ENCODE measurements at regions not wholly inside any gene's neighbourhood (a gene's known extent, or its start where the extent isn't known, plus 50 kb on each side); places are given as distances from the start of the nearest gene placed in this dataset.
A peak's percentile ranks its signal among the peaks of the same experiment; 100 is the strongest.

DNA sequence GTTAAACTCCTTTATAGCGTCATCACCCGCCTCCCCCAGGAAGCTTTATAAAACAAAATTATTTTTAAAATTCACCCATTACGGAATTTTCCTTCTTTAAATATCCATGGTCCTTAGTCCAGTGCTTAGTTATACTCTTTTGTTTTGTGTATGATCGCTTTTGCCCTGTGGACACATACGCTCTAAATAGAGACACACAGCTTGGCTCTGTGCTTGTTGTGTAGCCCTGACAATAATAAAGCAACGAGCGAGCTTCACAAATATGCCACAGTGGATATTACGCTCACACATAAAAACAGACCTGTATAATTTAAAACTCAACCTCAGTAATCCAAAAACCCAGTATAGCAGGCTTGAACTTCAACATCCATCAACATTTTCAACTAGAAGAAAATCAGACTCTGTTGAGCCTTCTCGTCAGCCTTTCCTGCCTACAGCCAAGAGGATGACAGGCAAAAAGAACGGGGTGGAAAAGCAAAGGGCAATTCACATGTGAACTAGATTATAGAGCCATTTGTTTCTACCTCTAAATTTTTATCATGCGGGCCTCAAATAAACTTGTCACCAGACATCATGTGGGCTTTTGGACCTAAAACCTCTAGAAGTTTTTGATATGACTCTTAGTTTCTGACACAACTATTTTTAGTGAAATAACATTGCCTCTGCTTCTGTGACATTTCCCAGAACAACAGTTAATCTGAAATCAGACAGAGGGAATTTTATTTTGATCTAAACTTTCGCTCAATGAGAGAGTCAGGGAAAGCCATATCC lies 89.6 kb upstream of the THBS1 start:
- TF ChIP-seq CSDC2 (CRISPR knock-in tag; IDR thresholded peaks at IDR 0.05) (no peak), BACH2 (CRISPR knock-in tag; IDR thresholded peaks at IDR 0.05; ENCODE audit: borderline replicate concordance) (no peak), GLIS3 (CRISPR knock-in tag; IDR thresholded peaks at IDR 0.05) (no peak), ZC3H10 (CRISPR knock-in tag; IDR thresholded peaks at IDR 0.05) (no peak), TOX (CRISPR knock-in tag; IDR thresholded peaks at IDR 0.05; ENCODE audit: borderline replicate concordance) (no peak), OSR1 (CRISPR knock-in tag; IDR thresholded peaks at IDR 0.05) (no peak)
- no peak for ATAC-seq

DNA sequence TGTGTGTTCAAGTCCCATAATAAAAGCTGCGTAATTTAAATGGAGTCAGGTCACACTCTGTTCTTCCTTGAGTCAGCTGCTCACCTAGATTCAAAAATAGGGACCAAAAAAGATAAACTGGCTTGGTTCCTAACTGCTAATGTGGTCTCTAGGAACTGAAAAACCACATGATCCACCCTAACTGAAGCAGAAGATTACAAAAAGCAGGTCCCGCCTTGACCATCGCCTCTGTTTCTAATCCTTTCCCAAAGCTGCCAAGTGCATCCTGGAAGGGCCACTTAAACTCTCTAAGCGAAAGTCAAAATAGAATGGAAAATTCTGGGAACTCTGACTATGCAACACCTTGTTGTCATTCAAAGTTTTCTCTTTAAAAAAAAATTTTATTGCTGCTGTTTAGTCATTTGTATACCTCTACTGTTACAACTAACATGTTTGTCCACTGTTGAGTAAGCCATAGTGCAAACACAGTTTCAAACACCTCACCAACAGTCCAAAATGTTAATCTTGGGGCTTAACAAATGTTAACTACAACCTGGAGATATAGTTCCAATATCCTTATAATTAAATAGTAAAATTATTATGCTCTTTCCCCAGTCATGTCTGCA lies 88.9 kb upstream of the THBS1 start:
- ATAC-seq = no peak

DNA sequence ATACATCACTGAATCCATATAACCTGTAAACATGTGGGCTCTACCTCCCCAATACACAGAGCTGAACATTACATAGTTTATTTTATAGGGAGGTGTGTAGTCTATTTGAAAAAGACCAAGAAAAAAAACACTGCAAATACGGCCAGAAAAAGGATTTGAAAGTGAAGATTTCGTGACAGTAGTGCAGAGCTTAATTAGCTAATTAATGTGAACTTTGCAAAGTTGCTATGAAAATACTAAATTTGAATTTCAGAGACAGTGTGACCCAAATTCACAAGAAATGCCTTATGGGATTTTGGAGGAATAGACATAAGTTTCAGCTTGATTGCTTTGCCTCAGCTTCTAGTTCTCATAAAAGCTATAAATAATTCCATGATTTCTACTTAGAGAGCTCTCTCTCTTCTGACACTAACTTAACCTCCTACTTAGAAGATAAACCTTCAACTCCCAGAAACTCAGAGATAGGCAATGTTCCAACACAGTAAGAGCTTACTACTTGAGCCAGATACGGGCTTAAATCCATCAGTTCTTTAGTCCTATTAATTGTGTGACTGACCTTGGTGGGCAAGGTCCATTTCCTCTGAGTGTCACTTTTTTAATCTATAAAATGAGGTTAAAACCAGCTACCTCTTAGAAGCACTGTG lies 87.3 kb upstream of the THBS1 start:
- ATAC-seq = no peak
- TF ChIP-seq ARNTL (CRISPR knock-in tag; IDR thresholded peaks at IDR 0.05; ENCODE audit: borderline replicate concordance, low read depth) (no peak), PPARA (CRISPR knock-in tag; IDR thresholded peaks at IDR 0.05; ENCODE audit: borderline replicate concordance) (no peak), ISL1 (CRISPR knock-in tag; IDR thresholded peaks at IDR 0.05) (peak; percentile 70), CSDC2 (CRISPR knock-in tag; IDR thresholded peaks at IDR 0.05) (no peak)
- TF ChIP-seq, protein P1, sequence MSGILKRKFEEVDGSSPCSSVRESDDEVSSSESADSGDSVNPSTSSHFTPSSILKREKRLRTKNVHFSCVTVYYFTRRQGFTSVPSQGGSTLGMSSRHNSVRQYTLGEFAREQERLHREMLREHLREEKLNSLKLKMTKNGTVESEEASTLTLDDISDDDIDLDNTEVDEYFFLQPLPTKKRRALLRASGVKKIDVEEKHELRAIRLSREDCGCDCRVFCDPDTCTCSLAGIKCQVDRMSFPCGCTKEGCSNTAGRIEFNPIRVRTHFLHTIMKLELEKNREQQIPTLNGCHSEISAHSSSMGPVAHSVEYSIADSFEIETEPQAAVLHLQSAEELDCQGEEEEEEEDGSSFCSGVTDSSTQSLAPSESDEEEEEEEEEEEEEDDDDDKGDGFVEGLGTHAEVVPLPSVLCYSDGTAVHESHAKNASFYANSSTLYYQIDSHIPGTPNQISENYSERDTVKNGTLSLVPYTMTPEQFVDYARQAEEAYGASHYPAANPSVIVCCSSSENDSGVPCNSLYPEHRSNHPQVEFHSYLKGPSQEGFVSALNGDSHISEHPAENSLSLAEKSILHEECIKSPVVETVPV (CRISPR knock-in tag; IDR thresholded peaks at IDR 0.05) = no peak

More for the DNA sequence above, 88.9 kb upstream of the THBS1 start:
- TF ChIP-seq, protein P1 (CRISPR knock-in tag; IDR thresholded peaks at IDR 0.05) = no peak
- TF ChIP-seq ISL1 (CRISPR knock-in tag; IDR thresholded peaks at IDR 0.05) = no peak
- TF ChIP-seq CSDC2 (CRISPR knock-in tag; IDR thresholded peaks at IDR 0.05) = no peak
- no peak for TF ChIP-seq TOX (CRISPR knock-in tag; IDR thresholded peaks at IDR 0.05; ENCODE audit: borderline replicate concordance)
- TF ChIP-seq GLIS3 (CRISPR knock-in tag; IDR thresholded peaks at IDR 0.05) = no peak
- TF ChIP-seq, protein P2, sequence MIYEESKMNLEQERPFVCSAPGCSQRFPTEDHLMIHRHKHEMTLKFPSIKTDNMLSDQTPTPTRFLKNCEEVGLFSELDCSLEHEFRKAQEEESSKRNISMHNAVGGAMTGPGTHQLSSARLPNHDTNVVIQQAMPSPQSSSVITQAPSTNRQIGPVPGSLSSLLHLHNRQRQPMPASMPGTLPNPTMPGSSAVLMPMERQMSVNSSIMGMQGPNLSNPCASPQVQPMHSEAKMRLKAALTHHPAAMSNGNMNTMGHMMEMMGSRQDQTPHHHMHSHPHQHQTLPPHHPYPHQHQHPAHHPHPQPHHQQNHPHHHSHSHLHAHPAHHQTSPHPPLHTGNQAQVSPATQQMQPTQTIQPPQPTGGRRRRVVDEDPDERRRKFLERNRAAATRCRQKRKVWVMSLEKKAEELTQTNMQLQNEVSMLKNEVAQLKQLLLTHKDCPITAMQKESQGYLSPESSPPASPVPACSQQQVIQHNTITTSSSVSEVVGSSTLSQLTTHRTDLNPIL (CRISPR knock-in tag; IDR thresholded peaks at IDR 0.05; ENCODE audit: low read depth) = no peak
- TF ChIP-seq, protein P3, sequence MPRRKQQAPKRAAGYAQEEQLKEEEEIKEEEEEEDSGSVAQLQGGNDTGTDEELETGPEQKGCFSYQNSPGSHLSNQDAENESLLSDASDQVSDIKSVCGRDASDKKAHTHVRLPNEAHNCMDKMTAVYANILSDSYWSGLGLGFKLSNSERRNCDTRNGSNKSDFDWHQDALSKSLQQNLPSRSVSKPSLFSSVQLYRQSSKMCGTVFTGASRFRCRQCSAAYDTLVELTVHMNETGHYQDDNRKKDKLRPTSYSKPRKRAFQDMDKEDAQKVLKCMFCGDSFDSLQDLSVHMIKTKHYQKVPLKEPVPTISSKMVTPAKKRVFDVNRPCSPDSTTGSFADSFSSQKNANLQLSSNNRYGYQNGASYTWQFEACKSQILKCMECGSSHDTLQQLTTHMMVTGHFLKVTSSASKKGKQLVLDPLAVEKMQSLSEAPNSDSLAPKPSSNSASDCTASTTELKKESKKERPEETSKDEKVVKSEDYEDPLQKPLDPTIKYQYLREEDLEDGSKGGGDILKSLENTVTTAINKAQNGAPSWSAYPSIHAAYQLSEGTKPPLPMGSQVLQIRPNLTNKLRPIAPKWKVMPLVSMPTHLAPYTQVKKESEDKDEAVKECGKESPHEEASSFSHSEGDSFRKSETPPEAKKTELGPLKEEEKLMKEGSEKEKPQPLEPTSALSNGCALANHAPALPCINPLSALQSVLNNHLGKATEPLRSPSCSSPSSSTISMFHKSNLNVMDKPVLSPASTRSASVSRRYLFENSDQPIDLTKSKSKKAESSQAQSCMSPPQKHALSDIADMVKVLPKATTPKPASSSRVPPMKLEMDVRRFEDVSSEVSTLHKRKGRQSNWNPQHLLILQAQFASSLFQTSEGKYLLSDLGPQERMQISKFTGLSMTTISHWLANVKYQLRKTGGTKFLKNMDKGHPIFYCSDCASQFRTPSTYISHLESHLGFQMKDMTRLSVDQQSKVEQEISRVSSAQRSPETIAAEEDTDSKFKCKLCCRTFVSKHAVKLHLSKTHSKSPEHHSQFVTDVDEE (CRISPR knock-in tag; IDR thresholded peaks at IDR 0.05) = no peak
- TF ChIP-seq ZFP3 (CRISPR knock-in tag; IDR thresholded peaks at IDR 0.05) = no peak
- no peak for TF ChIP-seq ZNF8 (CRISPR knock-in tag; IDR thresholded peaks at IDR 0.05)
- TF ChIP-seq PPARA (CRISPR knock-in tag; IDR thresholded peaks at IDR 0.05; ENCODE audit: borderline replicate concordance) = no peak
- TF ChIP-seq ZNF70 (CRISPR knock-in tag; IDR thresholded peaks at IDR 0.05) = no peak
- no peak for TF ChIP-seq ZNF565 (CRISPR knock-in tag; conservative IDR thresholded peaks at IDR 0.05; ENCODE audit: low read depth)
- no peak for TF ChIP-seq ESRRG (CRISPR knock-in tag; IDR thresholded peaks at IDR 0.05)
- TF ChIP-seq ARNTL (CRISPR knock-in tag; IDR thresholded peaks at IDR 0.05; ENCODE audit: borderline replicate concordance, low read depth) = no peak
- TF ChIP-seq, protein P4, sequence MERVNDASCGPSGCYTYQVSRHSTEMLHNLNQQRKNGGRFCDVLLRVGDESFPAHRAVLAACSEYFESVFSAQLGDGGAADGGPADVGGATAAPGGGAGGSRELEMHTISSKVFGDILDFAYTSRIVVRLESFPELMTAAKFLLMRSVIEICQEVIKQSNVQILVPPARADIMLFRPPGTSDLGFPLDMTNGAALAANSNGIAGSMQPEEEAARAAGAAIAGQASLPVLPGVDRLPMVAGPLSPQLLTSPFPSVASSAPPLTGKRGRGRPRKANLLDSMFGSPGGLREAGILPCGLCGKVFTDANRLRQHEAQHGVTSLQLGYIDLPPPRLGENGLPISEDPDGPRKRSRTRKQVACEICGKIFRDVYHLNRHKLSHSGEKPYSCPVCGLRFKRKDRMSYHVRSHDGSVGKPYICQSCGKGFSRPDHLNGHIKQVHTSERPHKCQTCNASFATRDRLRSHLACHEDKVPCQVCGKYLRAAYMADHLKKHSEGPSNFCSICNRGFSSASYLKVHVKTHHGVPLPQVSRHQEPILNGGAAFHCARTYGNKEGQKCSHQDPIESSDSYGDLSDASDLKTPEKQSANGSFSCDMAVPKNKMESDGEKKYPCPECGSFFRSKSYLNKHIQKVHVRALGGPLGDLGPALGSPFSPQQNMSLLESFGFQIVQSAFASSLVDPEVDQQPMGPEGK (CRISPR knock-in tag; IDR thresholded peaks at IDR 0.05; ENCODE audit: borderline replicate concordance) = no peak
- no peak for TF ChIP-seq RARB (CRISPR knock-in tag; IDR thresholded peaks at IDR 0.05)
- TF ChIP-seq SNAI2 (CRISPR knock-in tag; IDR thresholded peaks at IDR 0.05) = no peak
- TF ChIP-seq OSR1 (CRISPR knock-in tag; IDR thresholded peaks at IDR 0.05) = no peak
